GM23338 (cell line): ENCODE measurements at regions not wholly inside any gene's neighbourhood (a gene's known extent, or its start where the extent isn't known, plus 50 kb on each side); places are given as distances from the start of the nearest gene placed in this dataset.

ENCODE experiments used
- ATAC-seq: fragments of 200-7000 bp; cut with Tn5 transposase; 3 replicates; pipeline ENCODE4 v1.9.1; 2020
- DNase-seq: peaks from one replicate; pipeline ENCODE4 v3.0.0-alpha.2; 2015; ENCODE audit warnings: low spot score
- H2AFZ ChIP-seq: fragments of 200-600 bp; sonication (generic); 2 replicates; pipeline ENCODE4 v1.8.0; 2016; ENCODE audit warnings: antibody characterized with exemption, mild to moderate bottlenecking, moderate library complexity
- H3F3A ChIP-seq: fragments of 200-600 bp; sonication (generic); replicated peaks from 2 replicates; pipeline ENCODE4 v1.8.0; 2017; ENCODE audit warnings: antibody characterized with exemption, mixed run types, low read depth
- H3K27ac ChIP-seq: fragments of 200-600 bp; sonication (generic); 2 replicates; pipeline ENCODE4 v1.6.1; 2016; ENCODE audit warnings: low read depth
- H3K27me3 ChIP-seq: fragments of 200-600 bp; sonication (generic); 2 replicates; pipeline ENCODE4 v1.8.0; 2016; ENCODE audit warnings: mild to moderate bottlenecking, mixed run types, moderate library complexity; ENCODE audit not compliant: insufficient read depth
- H3K36me3 ChIP-seq: fragments of 200-600 bp; sonication (generic); 2 replicates; pipeline ENCODE4 v1.8.0; 2016; ENCODE audit warnings: mild to moderate bottlenecking; ENCODE audit not compliant: insufficient read depth
- H3K4me1 ChIP-seq: fragments of 200-600 bp; sonication (generic); 2 replicates; pipeline ENCODE4 v1.8.0; 2016; ENCODE audit warnings: mild to moderate bottlenecking, moderate library complexity; ENCODE audit not compliant: insufficient read depth
- H3K4me2 ChIP-seq: fragments of 200-600 bp; sonication (generic); 2 replicates; pipeline ENCODE4 v1.7.1; 2017; ENCODE audit warnings: mixed run types
- H3K4me3 ChIP-seq: fragments of 200-600 bp; sonication (generic); 2 replicates; pipeline ENCODE4 v1.6.1; 2016; ENCODE audit warnings: mixed run types
- H3K79me2 ChIP-seq: fragments of 200-600 bp; sonication (generic); replicated peaks from 2 replicates; pipeline ENCODE4 v1.8.0; 2017; ENCODE audit warnings: mild to moderate bottlenecking; ENCODE audit not compliant: insufficient read depth
- H3K9me2 ChIP-seq: fragments of 200-600 bp; sonication (generic); 2 replicates; pipeline ENCODE4 v1.8.0; 2017; ENCODE audit not compliant: insufficient read depth
- H4K20me1 ChIP-seq: fragments of 200-600 bp; sonication (generic); replicated peaks from 2 replicates; pipeline ENCODE4 v1.8.0; 2017; ENCODE audit warnings: mild to moderate bottlenecking; ENCODE audit not compliant: insufficient read depth
- H3K27ac Mint-ChIP-seq: 2 replicates; pipeline ENCODE4 v1.8.0; 2020; ENCODE audit warnings: inconsistent platforms, mild to moderate bottlenecking, moderate library complexity, mixed read lengths
- H3K27me3 Mint-ChIP-seq: 3 replicates; pipeline ENCODE4 v1.8.0; 2022; ENCODE audit warnings: low read depth, mild to moderate bottlenecking, moderate library complexity, mixed read lengths, inconsistent platforms; ENCODE audit not compliant: insufficient read depth, poor library complexity
- H3K36me3 Mint-ChIP-seq: 3 replicates; pipeline ENCODE4 v1.8.0; 2021; ENCODE audit warnings: low read depth, mild to moderate bottlenecking, inconsistent platforms, moderate library complexity, mixed read lengths
- H3K4me1 Mint-ChIP-seq: 3 replicates; pipeline ENCODE4 v1.8.0; 2020; ENCODE audit warnings: mild to moderate bottlenecking, inconsistent platforms, mixed read lengths
- H3K4me3 Mint-ChIP-seq: 3 replicates; pipeline ENCODE4 v1.8.0; 2021; ENCODE audit warnings: moderate library complexity, mild to moderate bottlenecking, inconsistent platforms, mixed read lengths
- H3K9me3 Mint-ChIP-seq: 3 replicates; pipeline ENCODE4 v1.8.0; 2020; ENCODE audit warnings: moderate library complexity, mild to moderate bottlenecking, inconsistent platforms, mixed read lengths
- CREB1 ChIP-seq: fragments of 250-450 bp; sonication (Bioruptor Pico); IDR thresholded peaks from 2 replicates; pipeline ENCODE4 v1.5.0; 2020; ENCODE audit warnings: low read depth, mild to moderate bottlenecking, moderate library complexity
- CTCF ChIP-seq, 2 experiments: fragments of 200-600 bp in 1 of 2; sonication (generic) in 1 of 2; conservative IDR thresholded peaks; 2 replicates each; pipeline versions ENCODE4 v1.5.1 to v1.6.1; 2016 to 2017; ENCODE audit warnings: antibody characterized with exemption in 2 of 2, low read depth in 2 of 2, mild to moderate bottlenecking in 2 of 2, moderate library complexity in 1 of 2
- ETS1 ChIP-seq: IDR thresholded peaks from 2 replicates; pipeline ENCODE4 v1.6.1; 2016; ENCODE audit warnings: antibody characterized with exemption
- EZH2 ChIP-seq: fragments of 200-600 bp; sonication (generic); IDR thresholded peaks from one replicate; pipeline ENCODE4 v1.8.0; 2017; ENCODE audit warnings: antibody characterized with exemption, mild to moderate bottlenecking, low read depth; ENCODE audit not compliant: unreplicated experiment
- EZH2phosphoT487 ChIP-seq: fragments of 200-600 bp; sonication (generic); IDR thresholded peaks from one replicate; pipeline ENCODE4 v1.8.1; 2018; ENCODE audit warnings: antibody characterized with exemption; ENCODE audit not compliant: unreplicated experiment
- JUNB ChIP-seq: IDR thresholded peaks from one replicate; pipeline ENCODE4 v1.6.1; 2016; ENCODE audit warnings: antibody characterized with exemption; ENCODE audit not compliant: unreplicated experiment
- NANOG ChIP-seq: IDR thresholded peaks from 2 replicates; pipeline ENCODE4 v1.6.1; 2016; ENCODE audit warnings: antibody characterized with exemption, borderline replicate concordance
- POLR2AphosphoS5 ChIP-seq: IDR thresholded peaks from 2 replicates; pipeline ENCODE4 v1.6.1; 2016; ENCODE audit warnings: antibody characterized with exemption, low read depth
- REST ChIP-seq: IDR thresholded peaks from one replicate; pipeline ENCODE4 v1.6.1; 2018; ENCODE audit warnings: antibody characterized with exemption; ENCODE audit not compliant: unreplicated experiment
- STAT1 ChIP-seq: IDR thresholded peaks from one replicate; pipeline ENCODE4 v1.6.1; 2016; ENCODE audit warnings: antibody characterized with exemption; ENCODE audit not compliant: unreplicated experiment
- ZNF114 ChIP-seq: fragments of 250-450 bp; sonication (Bioruptor Pico); IDR thresholded peaks from 2 replicates; pipeline ENCODE4 v1.5.0; 2020; ENCODE audit warnings: mild to moderate bottlenecking, moderate library complexity
- ZNF331 ChIP-seq: fragments of 250-450 bp; sonication (Bioruptor Pico); IDR thresholded peaks from 2 replicates; pipeline ENCODE4 v1.5.0; 2020; ENCODE audit warnings: low read depth, mild to moderate bottlenecking, moderate library complexity
- ZNF462 ChIP-seq: fragments of 250-450 bp; sonication (Bioruptor Pico); IDR thresholded peaks from 2 replicates; pipeline ENCODE4 v1.5.0; 2020; ENCODE audit warnings: mild to moderate bottlenecking, moderate library complexity

GRCh38 chr10:44233561-44234482, 151.1 kb downstream of the CXCL12 start:
- peaks cover 23% of the 10 kb centered on the region for H3K9me3 Mint-ChIP-seq
- Histone ChIP-seq H3K4me3 (peak overlapping the region; percentile 57), H3K4me1 (peaks cover 24% of the 10 kb centered on the region), H3K27ac (peak overlapping the region; percentile 91), H2AFZ (peak overlapping the region; percentile 93), H3K4me2 (peak overlapping the region; percentile 85), H3K36me3 (no peaks in the 10 kb centered on the region), H4K20me1 (no peaks in the 10 kb centered on the region), H3K79me2 (no peaks in the 10 kb centered on the region), H3K9me2 (no peaks in the 10 kb centered on the region), H3K27me3 (no peaks in the 10 kb centered on the region), H3F3A (no peaks in the 10 kb centered on the region)
- H3K4me1 Mint-ChIP-seq = peaks cover 22% of the 10 kb centered on the region
- TF ChIP-seq REST = no peak
- no peak for TF ChIP-seq ZNF331 (CRISPR knock-in tag)
- TF ChIP-seq CREB1 (CRISPR knock-in tag) = peak; percentile 37; the same call in 1 of the 2 replicates
- TF ChIP-seq JUNB = no peak
- peak; percentile 54; the same call in 1 of the 2 replicates for TF ChIP-seq ZNF462 (CRISPR knock-in tag)
- TF ChIP-seq NANOG = no peak
- no peak for TF ChIP-seq STAT1
- peak; percentile 43 for TF ChIP-seq POLR2AphosphoS5
- TF ChIP-seq EZH2 = no peak
- no peak for TF ChIP-seq ETS1
- TF ChIP-seq ZNF114 (CRISPR knock-in tag) = no peak
- TF ChIP-seq CTCF (conservative IDR thresholded peaks at IDR 0.05; ENCODE audit: low read depth in 2 of 2) = no peak
- TF ChIP-seq EZH2phosphoT487 = no peak
- peaks cover 7% of the 10 kb centered on the region for H3K27me3 Mint-ChIP-seq
- ATAC-seq (peak; percentile 89), DNase-seq (peak; percentile 93)
- peaks cover 15% of the 10 kb centered on the region; the same call in 2 of the 3 replicates for H3K36me3 Mint-ChIP-seq
- peak overlapping the region; percentile 58 for H3K4me3 Mint-ChIP-seq
- H3K27ac Mint-ChIP-seq = peak overlapping the region; percentile 93
